HG03432 (cell line): ENCODE measurements at regions not wholly inside any gene's neighbourhood (a gene's known extent, or its start where the extent isn't known, plus 50 kb on each side); places are given as distances from the start of the nearest gene placed in this dataset.

Experiments used
- ATAC-seq: cut with Tn5 transposase; IDR thresholded peaks from one replicate; pipeline ENCODE4 v1.9.1; 2021; ENCODE audit warnings: mild to moderate bottlenecking, moderate library complexity; ENCODE audit not compliant: unreplicated experiment

- no peak for ATAC-seq
These were observed 490.7 kb downstream of the TOX3 start for GRCh38 chr16:52056259-52056658.

- ATAC-seq, result no peak
These were observed 491.6 kb downstream of the TOX3 start for GRCh38 chr16:52055381-52055780.

- no peak for ATAC-seq
These were observed 492.6 kb downstream of the TOX3 start for GRCh38 chr16:52054326-52054725.

- no peak for ATAC-seq
These were observed 494.1 kb downstream of the TOX3 start for GRCh38 chr16:52052818-52053217.

GRCh38 chr16:52051414-52052172 is 495.4 kb downstream of the TOX3 start:
- ATAC-seq, result no peak

GRCh38 chr16:52050418-52050817 is 496.5 kb downstream of the TOX3 start:
- no peak for ATAC-seq

GRCh38 chr16:52035436-52035835 is 511.5 kb downstream of the TOX3 start:
- ATAC-seq, result no peak

GRCh38 chr16:52034830-52035229 is 512.1 kb downstream of the TOX3 start:
- no peak for ATAC-seq

- no peak for ATAC-seq
These were observed 513.0 kb downstream of the TOX3 start for GRCh38 chr16:52033992-52034391.

- no peak for ATAC-seq
These were observed 524.0 kb downstream of the TOX3 start for GRCh38 chr16:52022980-52023379.

GRCh38 chr16:52022177-52022576 is 524.8 kb downstream of the TOX3 start:
- no peak for ATAC-seq

- ATAC-seq, result no peak
These were observed 530.6 kb downstream of the TOX3 start for GRCh38 chr16:52016387-52016786.

GRCh38 chr16:52005551-52005950 is 541.4 kb downstream of the TOX3 start:
- ATAC-seq, result no peak

GRCh38 chr16:52004343-52004742 is 542.6 kb downstream of the TOX3 start:
- ATAC-seq, result no peak

- no peak for ATAC-seq
These were observed 544.9 kb downstream of the TOX3 start for GRCh38 chr16:52002026-52002425.

- ATAC-seq, result no peak
These were observed 550.4 kb downstream of the TOX3 start for GRCh38 chr16:51996516-51996915.

GRCh38 chr16:51994597-51994996 is 552.3 kb downstream of the TOX3 start:
- ATAC-seq, result no peak

GRCh38 chr16:51989637-51990230 is 557.2 kb downstream of the TOX3 start:
- no peak for ATAC-seq

GRCh38 chr16:51988977-51989376 is 558.0 kb downstream of the TOX3 start:
- ATAC-seq, result no peak

GRCh38 chr16:51987519-51987918 is 559.4 kb downstream of the TOX3 start:
- no peak for ATAC-seq

GRCh38 chr16:51986717-51987116 is 560.2 kb downstream of the TOX3 start:
- ATAC-seq, result no peak

- ATAC-seq, result no peak
These were observed 560.6 kb downstream of the TOX3 start for GRCh38 chr16:51986301-51986700.

GRCh38 chr16:51985126-51985525 is 561.8 kb downstream of the TOX3 start:
- no peak for ATAC-seq
